H1 (cell line): ENCODE measurements at regions not wholly inside any gene's neighbourhood (a gene's known extent, or its start where the extent isn't known, plus 50 kb on each side); places are given as distances from the start of the nearest gene placed in this dataset.

Experiments
- CTCF ChIA-PET: fragments of 300-600 bp; sonication (Branson Sonifier 250); formaldehyde crosslinking; loops from one replicate; lab custom pipeline; 2021; ENCODE audit not compliant: partially characterized antibody; lab: Charles Lee
- POLR2A ChIA-PET: fragments of 300-600 bp; sonication (Branson Sonifier 250); formaldehyde crosslinking; loops from one replicate; lab custom pipeline; 2021; ENCODE audit warnings: inconsistent platforms; ENCODE audit not compliant: partially characterized antibody; lab: Charles Lee
- DNase-seq, 2 experiments: peaks; one replicate each; pipeline versions ENCODE4 v3.0.0 to v3.0.0-alpha.2; 2010 to 2022; ENCODE audit warnings: low spot score in 2 of 2, low read depth in 1 of 2, mixed read lengths in 1 of 2
- FAIRE-seq: peaks from 2 replicates; lab custom pipeline; 2011; peaks lifted over from hg19 to GRCh38; lab: Jason Lieb, UNC
- H2AFZ ChIP-seq: 2 replicates; pipeline ENCODE4 v1.8.1; 2012; ENCODE audit warnings: low read length, inconsistent platforms
- H2AK5ac ChIP-seq: 2 replicates; pipeline ENCODE4 v1.6.1; 2013; ENCODE audit warnings: low read depth, low read length
- H2BK120ac ChIP-seq: replicated peaks from 2 replicates; pipeline ENCODE3; 2013; ENCODE audit warnings: low read depth, low read length, inconsistent platforms
- H2BK12ac ChIP-seq: 2 replicates; pipeline ENCODE4 v1.6.1; 2013; ENCODE audit warnings: low read depth, low read length
- H2BK15ac ChIP-seq: 2 replicates; pipeline ENCODE4 v1.6.1; 2013; ENCODE audit warnings: low read length
- H2BK20ac ChIP-seq: 2 replicates; pipeline ENCODE4 v1.6.1; 2013; ENCODE audit warnings: low read length
- H2BK5ac ChIP-seq: 2 replicates; pipeline ENCODE4 v1.6.1; 2013; ENCODE audit warnings: low read depth, low read length
- H3K14ac ChIP-seq: 2 replicates; pipeline ENCODE4 v1.6.1; 2013; ENCODE audit warnings: inconsistent platforms; ENCODE audit not compliant: insufficient read length
- H3K18ac ChIP-seq: 2 replicates; pipeline ENCODE4 v1.6.1; 2013; ENCODE audit warnings: low read length; ENCODE audit errors: extremely low read depth
- H3K23ac ChIP-seq: 2 replicates; pipeline ENCODE4 v1.6.1; 2013; ENCODE audit warnings: inconsistent platforms; ENCODE audit not compliant: insufficient read length
- H3K23me2 ChIP-seq: 2 replicates; pipeline ENCODE4 v1.6.1; 2013; ENCODE audit warnings: low read depth, low read length
- H3K27ac ChIP-seq: 2 replicates; pipeline ENCODE4 v1.6.1; 2011; ENCODE audit warnings: low read depth, low read length, inconsistent platforms
- H3K27me3 ChIP-seq, 4 experiments: replicated peaks in 1 of 4; 1 replicate in 1 of 4; 2 replicates in 3 of 4; pipeline versions ENCODE4 v1.6.1 to v1.8.1; 2011 to 2013; ENCODE audit warnings: low read length in 3 of 4, mild to moderate bottlenecking in 3 of 4, inconsistent platforms in 2 of 4, mixed read lengths in 2 of 4, moderate library complexity in 1 of 4; ENCODE audit not compliant: control insufficient read depth in 3 of 4, insufficient read depth in 3 of 4; ENCODE audit errors: extremely low read depth in 1 of 4
- H3K36me3 ChIP-seq, 4 experiments: 2 replicates each; pipeline versions ENCODE4 v1.6.1 to v1.8.1; 2011 to 2013; ENCODE audit warnings: mild to moderate bottlenecking in 4 of 4, low read length in 3 of 4, moderate library complexity in 2 of 4, control low read depth in 1 of 4, inconsistent platforms in 1 of 4; ENCODE audit not compliant: insufficient read depth in 4 of 4, control insufficient read depth in 2 of 4
- H3K4ac ChIP-seq: replicated peaks from 2 replicates; pipeline ENCODE3; 2013; ENCODE audit warnings: low read length, low read depth, mixed read lengths, inconsistent platforms; ENCODE audit not compliant: insufficient read length
- H3K4me1 ChIP-seq, 4 experiments: replicated peaks in 1 of 4; 1 replicate in 1 of 4; 2 replicates in 3 of 4; pipeline versions ENCODE4 v1.6.1 to v1.8.1; 2011 to 2013; ENCODE audit warnings: low read length in 3 of 4, inconsistent platforms in 2 of 4, mixed read lengths in 1 of 4; ENCODE audit not compliant: insufficient read depth in 4 of 4, control insufficient read depth in 3 of 4
- H3K4me2 ChIP-seq, 2 experiments: 2 replicates each; pipeline versions ENCODE4 v1.6.1 to v1.8.1; 2011 to 2013; ENCODE audit warnings: low read depth in 2 of 2, low read length in 2 of 2, control low read depth in 1 of 2, inconsistent platforms in 1 of 2, mild to moderate bottlenecking in 1 of 2; ENCODE audit not compliant: insufficient read depth in 1 of 2
- H3K4me3 ChIP-seq, 4 experiments: fragments of 200-600, 300-600 bp in 1 of 4; sonication (generic), shearing (Covaris generic), sonication (Bioruptor Twin) in 1 of 4; 2 replicates each; pipeline versions ENCODE4 v1.5.1 to v1.8.1; 2011 to 2016; ENCODE audit warnings: low read length in 4 of 4, low read depth in 3 of 4, control low read depth in 2 of 4, inconsistent platforms in 2 of 4, mild to moderate bottlenecking in 2 of 4, mixed read lengths in 1 of 4, moderate library complexity in 1 of 4; ENCODE audit not compliant: insufficient read depth in 2 of 4; ENCODE audit errors: extremely low read depth in 1 of 4
- H3K56ac ChIP-seq: replicated peaks from 2 replicates; pipeline ENCODE3; 2013; ENCODE audit warnings: low read depth, mild to moderate bottlenecking, mixed read lengths, low read length, inconsistent platforms; ENCODE audit not compliant: insufficient read length
- H3K79me1 ChIP-seq: 2 replicates; pipeline ENCODE4 v1.6.1; 2013; ENCODE audit warnings: low read depth, low read length, control low read depth
- H3K79me2 ChIP-seq, 2 experiments: 2 replicates each; pipeline versions ENCODE4 v1.6.1 to v1.8.1; 2012 to 2013; ENCODE audit warnings: low read length in 2 of 2, mild to moderate bottlenecking in 2 of 2, inconsistent platforms in 1 of 2; ENCODE audit not compliant: insufficient read depth in 2 of 2, control insufficient read depth in 1 of 2
- H3K9ac ChIP-seq, 4 experiments: replicated peaks in 1 of 4; 1 replicate in 1 of 4; 2 replicates in 3 of 4; pipeline versions ENCODE4 v1.6.1 to v1.8.1; 2011 to 2013; ENCODE audit warnings: low read depth in 3 of 4, low read length in 3 of 4, control low read depth in 2 of 4, mild to moderate bottlenecking in 2 of 4, moderate library complexity in 2 of 4, inconsistent platforms in 1 of 4; ENCODE audit errors: extremely low read depth in 1 of 4
- H3K9me3 ChIP-seq, 2 experiments: 2 replicates each; pipeline versions ENCODE4 v1.6.1 to v1.8.1; 2012 to 2013; ENCODE audit warnings: mild to moderate bottlenecking in 2 of 2, moderate library complexity in 2 of 2, control low read depth in 1 of 2, inconsistent platforms in 1 of 2, low read depth in 1 of 2, low read length in 1 of 2, mixed read lengths in 1 of 2; ENCODE audit not compliant: insufficient read depth in 2 of 2
- H4K20me1 ChIP-seq, 2 experiments: replicated peaks in 1 of 2; 2 replicates each; pipeline versions ENCODE3 to v1.8.1; 2011 to 2013; ENCODE audit warnings: inconsistent platforms in 2 of 2, low read length in 2 of 2, mild to moderate bottlenecking in 1 of 2; ENCODE audit not compliant: insufficient read depth in 2 of 2, control insufficient read depth in 1 of 2
- H4K5ac ChIP-seq: 2 replicates; pipeline ENCODE4 v1.6.1; 2013; ENCODE audit warnings: low read length, low read depth, mixed read lengths, inconsistent platforms; ENCODE audit not compliant: insufficient read length
- H4K8ac ChIP-seq: 2 replicates; pipeline ENCODE4 v1.8.0; 2013; ENCODE audit warnings: mild to moderate bottlenecking, moderate library complexity, low read length, inconsistent platforms; ENCODE audit not compliant: insufficient read depth; ENCODE audit errors: extremely low read depth
- H4K91ac ChIP-seq: replicated peaks from 2 replicates; pipeline ENCODE3; 2013; ENCODE audit warnings: low read length, mixed read lengths, inconsistent platforms; ENCODE audit not compliant: insufficient read length
- CTBP2 ChIP-seq: IDR thresholded peaks from 2 replicates; pipeline ENCODE4 v1.7.0; 2011; ENCODE audit warnings: borderline replicate concordance, mild to moderate bottlenecking, moderate library complexity, mixed read lengths, low read length; ENCODE audit not compliant: insufficient read depth, insufficient read length
- FOSL1 ChIP-seq: IDR thresholded peaks from 2 replicates; pipeline ENCODE4 v1.6.1; 2011; ENCODE audit warnings: mild to moderate bottlenecking, low read depth, low read length, moderate library complexity; ENCODE audit not compliant: insufficient read depth
- GTF2F1 ChIP-seq: IDR thresholded peaks from 2 replicates; pipeline ENCODE4 v1.6.1; 2012; ENCODE audit warnings: low read depth, low read length, improper control_type of control experiment, borderline replicate concordance
- HDAC6 ChIP-seq: IDR thresholded peaks from one replicate; pipeline ENCODE4 v1.7.1; 2012; ENCODE audit warnings: low read depth, mild to moderate bottlenecking, inconsistent platforms, low read length, moderate library complexity
- MAX ChIP-seq: IDR thresholded peaks from 2 replicates; pipeline ENCODE4 v1.6.1; 2012; ENCODE audit warnings: inconsistent platforms
- NRF1 ChIP-seq: IDR thresholded peaks from 2 replicates; pipeline ENCODE4 v1.6.1; 2011; ENCODE audit warnings: mild to moderate bottlenecking, low read depth, low read length, improper control_type of control experiment
- PHF8 ChIP-seq: fragments of 200-600 bp; sonication (generic); conservative IDR thresholded peaks from 2 replicates; pipeline ENCODE4 v1.7.1; 2012; ENCODE audit warnings: low read depth, mild to moderate bottlenecking, inconsistent platforms, low read length, moderate library complexity
- POU5F1 ChIP-seq: IDR thresholded peaks from 2 replicates; pipeline ENCODE4 v1.6.1; 2011; ENCODE audit warnings: low read depth, mild to moderate bottlenecking, low read length, moderate library complexity
- TBP ChIP-seq: IDR thresholded peaks from 2 replicates; pipeline ENCODE4 v1.6.1; 2011; ENCODE audit warnings: low read depth, low read length, improper control_type of control experiment
- WGBS, 2 experiments: shearing (Covaris generic) in 1 of 2; methylation state at CpG; one replicate each; pipeline versions ENCODE4 v1.1.6 to v1.1.7; 2013 to 2015; ENCODE audit warnings: low lambda C conversion rate in 2 of 2, mixed read lengths in 2 of 2, inconsistent platforms in 1 of 2, low coverage in 1 of 2, missing lambda C conversion rate in 1 of 2; ENCODE audit not compliant: insufficient replicate concordance in 2 of 2, insufficient coverage in 1 of 2, insufficient read length in 1 of 2; ENCODE audit errors: extremely low coverage in 1 of 2, missing lambda C conversion rate in 1 of 2; 5-methylcytosine and 5-hydroxymethylcytosine counted together

- H3K56ac ChIP-seq = no peak overlapping the region
- no peaks in the 10 kb centered on the region for H3K4me1 ChIP-seq
- H3K14ac ChIP-seq = no peak overlapping the region
- no peak overlapping the region for H4K8ac ChIP-seq
- no peak overlapping the region for H3K4me3 ChIP-seq
- no peak overlapping the region for H2BK15ac ChIP-seq
- no peaks in the 10 kb centered on the region for H4K20me1 ChIP-seq
- H3K27me3 ChIP-seq = no peaks in the 10 kb centered on the region
- H2BK20ac ChIP-seq = no peak overlapping the region
- ChIA-PET POLR2A (interaction anchor here (0.6 kb wide), 2 partner anchors 33 to 1251 kb away, joined by 3 read pairs; no protein-coding TSS in a partner anchor), CTCF (interaction anchor here (1.1 kb wide), 1 partner anchor 588 kb away, joined by 3 read pairs; no protein-coding TSS in a partner anchor)
- H3K23me2 ChIP-seq = no peaks in the 10 kb centered on the region
- no peak overlapping the region for H2AK5ac ChIP-seq
- no peak for DNase-seq
- no peaks in the 10 kb centered on the region for H3K79me1 ChIP-seq
- H4K5ac ChIP-seq = no peak overlapping the region
- FAIRE-seq = no peak
- no peak overlapping the region for H2BK120ac ChIP-seq
- no peak overlapping the region for H3K18ac ChIP-seq
- no peak overlapping the region for H2BK5ac ChIP-seq
- H3K36me3 ChIP-seq = no peaks in the 10 kb centered on the region
- no peak overlapping the region for H3K27ac ChIP-seq
- no peak overlapping the region for H3K9ac ChIP-seq
- no peak overlapping the region for H2BK12ac ChIP-seq
- no peak overlapping the region for H2AFZ ChIP-seq
- H3K4me2 ChIP-seq = no peak overlapping the region
- WGBS, 2 experiments = 93% methylated on average over 5 of the region's 5 CpGs; no CpG with 5 or more reads in 1 of the 2 experiments
- no peaks in the 10 kb centered on the region for H3K79me2 ChIP-seq
- H3K23ac ChIP-seq = no peak overlapping the region
- H3K4ac ChIP-seq = no peak overlapping the region
- no peak overlapping the region for H4K91ac ChIP-seq
- H3K9me3 ChIP-seq = no peaks in the 10 kb centered on the region
- no peak for TF ChIP-seq TBP
- TF ChIP-seq GTF2F1 = no peak
- TF ChIP-seq NRF1 = no peak
- no peak for TF ChIP-seq HDAC6
- no peak for TF ChIP-seq PHF8
- TF ChIP-seq FOSL1 = no peak
- TF ChIP-seq MAX = no peak
- no peak for TF ChIP-seq POU5F1
- no peak for TF ChIP-seq CTBP2
Observed at GRCh38 chr17:63262751-63263476, 183.2 kb downstream of the CYB561 start.
